Activated CD4-positive, alpha-beta T cell treated with anti-CD3 and anti-CD28 coated beads for 48 hours (primary cell): ENCODE measurements at regions not wholly inside any gene's neighbourhood (a gene's known extent, or its start where the extent isn't known, plus 50 kb on each side); places are given as distances from the start of the nearest gene placed in this dataset.

Experiments used
- DNase-seq: peaks from one replicate; pipeline ENCODE4 v3.0.0-alpha.2; 2020

DNA sequence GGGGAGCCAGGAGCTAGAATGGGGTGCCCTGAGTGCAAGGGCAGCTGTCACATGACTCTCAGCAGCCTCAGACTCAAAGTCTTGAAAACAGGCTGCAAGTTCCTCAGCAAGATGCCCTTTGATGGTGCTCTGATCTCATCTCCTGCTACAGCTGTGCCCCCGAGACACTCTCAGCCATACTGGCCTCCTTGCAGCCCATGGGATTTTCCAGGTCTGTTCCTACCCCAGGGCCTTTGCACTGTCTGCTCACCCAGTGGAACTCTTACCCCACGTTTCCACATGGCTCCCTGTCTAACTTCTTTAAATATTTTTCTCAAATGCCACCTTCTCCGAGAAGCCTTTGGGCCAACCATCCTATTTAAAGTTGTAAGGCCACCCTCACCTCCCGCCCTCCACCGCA, 146.9 kb downstream of the C16orf95 start:
- DNase-seq: no peak

DNA sequence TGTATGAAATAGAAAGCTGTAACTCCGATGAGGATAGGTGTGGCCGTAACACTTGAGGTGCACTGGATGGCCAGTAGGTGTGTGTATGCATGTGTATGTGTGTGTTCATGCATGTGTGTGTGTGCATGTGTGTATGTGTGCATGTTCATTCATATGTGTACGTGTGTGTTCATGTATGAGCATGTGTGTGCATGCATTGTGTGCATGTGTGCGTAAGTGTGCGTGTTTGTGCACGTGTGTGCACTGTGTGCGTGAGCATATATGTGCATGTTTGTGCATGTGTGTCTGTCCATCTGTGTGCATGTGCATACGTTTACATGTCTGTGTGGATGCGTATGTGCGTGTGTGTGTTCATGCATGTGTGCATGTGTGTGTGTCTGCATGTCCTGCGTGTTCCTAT, 145.5 kb downstream of the C16orf95 start:
- DNase-seq: no peak

DNA sequence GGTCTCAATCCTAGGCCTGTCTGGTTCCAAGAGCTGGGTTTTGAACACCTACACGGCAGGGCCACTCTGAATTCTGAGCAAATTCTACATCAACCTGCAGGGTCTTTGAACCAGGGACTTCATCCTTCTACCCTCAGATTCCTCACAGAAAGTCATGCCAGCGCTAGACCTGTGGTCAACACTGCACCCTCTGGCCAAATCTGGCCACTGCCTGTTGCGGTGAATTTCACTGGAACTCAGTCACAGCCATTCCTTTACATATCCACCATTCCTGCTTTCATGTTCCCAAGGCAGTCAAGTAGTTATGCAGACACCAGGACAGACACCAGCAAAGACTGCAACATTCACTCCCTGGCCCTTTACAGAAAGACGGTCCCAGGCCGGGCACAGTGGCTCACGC, 144.6 kb downstream of the C16orf95 start:
- DNase-seq: no peak

DNA sequence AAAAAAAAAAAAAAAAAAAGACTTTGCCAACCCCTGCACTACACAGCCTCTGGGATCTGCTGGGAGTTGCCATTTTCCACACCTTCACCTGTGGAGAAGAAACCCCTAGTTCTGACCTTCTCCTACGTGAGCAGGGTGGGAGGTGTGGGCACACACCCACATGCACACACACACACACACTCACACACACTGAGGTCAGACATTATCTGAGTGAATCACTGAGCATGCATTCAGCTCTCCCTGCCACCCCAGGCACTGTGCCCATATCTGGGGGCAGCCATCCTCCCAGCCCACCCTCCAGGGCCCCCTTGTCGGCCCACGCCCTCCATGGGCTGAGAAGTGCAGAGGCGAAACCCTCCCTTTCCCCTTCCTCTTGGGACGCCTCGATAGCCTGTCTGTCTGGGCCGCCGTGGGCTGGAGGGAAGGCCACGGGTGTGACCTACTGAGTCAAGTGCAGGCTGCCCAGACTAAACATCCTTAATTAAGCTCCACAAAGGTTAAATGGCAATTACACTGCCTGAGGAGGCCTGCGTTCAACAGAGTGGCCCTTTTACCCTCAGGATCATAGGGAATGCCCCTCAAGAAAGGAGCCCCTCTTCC, 143.8 kb downstream of the C16orf95 start:
- DNase-seq: no peak

DNA sequence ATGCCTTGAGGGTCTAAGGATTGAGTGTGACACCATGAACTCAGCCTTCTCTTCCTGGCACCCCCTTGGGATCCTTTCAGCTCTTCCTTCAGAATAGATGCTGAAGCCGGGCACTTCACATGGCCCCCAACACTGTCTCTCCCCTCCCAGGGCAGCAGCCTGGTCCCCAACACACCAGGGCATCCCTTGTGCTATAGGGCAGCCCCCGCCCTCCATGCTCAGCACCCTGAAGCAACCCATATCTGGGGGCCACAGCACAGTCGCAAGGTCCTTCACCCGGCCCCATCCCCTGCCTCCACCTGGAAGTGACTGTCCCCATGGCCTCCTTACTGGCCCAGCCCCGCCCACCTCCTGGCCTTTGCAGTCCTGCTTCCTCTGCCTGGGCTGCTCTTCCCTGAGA, 143.1 kb downstream of the C16orf95 start:
- no peak for DNase-seq

DNA sequence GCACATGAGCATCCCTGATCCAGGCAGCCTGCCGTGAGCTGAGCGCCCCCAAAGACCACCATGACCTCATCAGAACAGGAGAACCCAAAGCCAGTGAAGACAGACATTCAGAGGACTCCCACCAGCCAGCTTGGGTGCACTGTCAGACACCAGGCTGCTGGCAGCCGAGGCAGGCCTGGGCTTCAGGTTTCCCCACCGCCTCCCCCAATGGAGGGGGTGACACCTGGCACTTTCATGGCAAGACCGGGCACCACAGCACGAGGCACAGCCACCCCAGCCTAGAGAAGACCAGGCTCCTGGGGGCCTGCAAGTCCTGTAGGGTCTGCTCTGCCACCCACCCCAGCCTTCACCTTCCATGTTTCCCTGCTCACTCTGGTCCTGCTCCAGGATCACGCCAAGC, 140.5 kb downstream of the C16orf95 start:
- no peak for DNase-seq

DNA sequence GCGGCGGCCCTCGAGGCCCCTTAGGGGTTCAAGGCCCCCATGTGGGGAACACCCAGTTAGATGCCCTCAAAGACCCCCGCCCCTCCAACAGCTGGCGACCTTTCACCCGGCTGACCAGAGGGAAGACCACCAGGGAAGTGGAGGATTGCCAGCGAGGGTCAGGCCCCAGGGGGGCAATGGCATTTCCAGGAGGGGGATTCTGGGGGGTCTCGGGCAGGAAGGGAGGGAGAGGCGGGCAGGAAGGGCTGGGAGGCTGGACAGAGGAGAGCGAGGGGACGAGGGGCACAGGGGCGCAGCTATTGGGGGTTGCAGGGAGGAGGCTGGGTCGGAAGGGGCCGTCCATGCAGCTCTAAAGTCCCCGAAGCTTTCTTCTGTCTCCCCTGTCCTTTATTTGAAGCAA, 139.5 kb downstream of the C16orf95 start:
- DNase-seq: no peak

DNA sequence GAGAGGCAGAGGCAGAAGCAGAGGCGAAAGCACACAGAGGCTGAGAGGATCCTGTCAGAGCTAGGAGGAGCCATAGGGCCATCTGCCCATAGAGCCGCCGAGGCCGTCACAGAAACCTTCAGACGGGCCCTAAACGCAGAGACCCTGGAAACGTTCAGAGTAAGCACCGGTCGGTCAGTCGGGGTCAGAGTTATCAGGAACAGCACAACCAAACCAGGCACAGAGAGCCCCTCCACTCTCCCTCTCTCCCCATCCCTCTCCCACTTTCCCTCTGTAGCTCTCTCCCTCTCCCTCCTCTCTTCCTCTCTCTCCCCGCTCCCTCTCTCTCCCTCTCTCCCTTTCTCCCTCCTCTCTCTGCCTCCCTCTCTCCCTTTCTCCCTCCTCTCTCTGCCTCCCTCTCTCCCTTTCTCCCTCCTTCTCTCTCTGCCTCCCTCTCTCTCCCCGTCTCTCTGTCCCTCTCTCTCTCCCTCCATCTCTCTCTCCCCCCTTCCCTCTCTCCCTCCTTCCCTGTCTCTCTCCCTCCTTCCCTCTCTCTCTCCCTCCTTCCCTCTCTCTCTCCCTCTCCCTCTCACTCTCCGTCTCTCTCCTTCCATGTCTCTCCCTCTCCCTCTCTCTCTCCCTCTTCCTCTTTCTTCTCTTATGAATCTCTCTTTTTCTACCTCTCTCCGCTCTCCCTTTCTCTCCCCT, 138.9 kb downstream of the C16orf95 start:
- DNase-seq: no peak

DNA sequence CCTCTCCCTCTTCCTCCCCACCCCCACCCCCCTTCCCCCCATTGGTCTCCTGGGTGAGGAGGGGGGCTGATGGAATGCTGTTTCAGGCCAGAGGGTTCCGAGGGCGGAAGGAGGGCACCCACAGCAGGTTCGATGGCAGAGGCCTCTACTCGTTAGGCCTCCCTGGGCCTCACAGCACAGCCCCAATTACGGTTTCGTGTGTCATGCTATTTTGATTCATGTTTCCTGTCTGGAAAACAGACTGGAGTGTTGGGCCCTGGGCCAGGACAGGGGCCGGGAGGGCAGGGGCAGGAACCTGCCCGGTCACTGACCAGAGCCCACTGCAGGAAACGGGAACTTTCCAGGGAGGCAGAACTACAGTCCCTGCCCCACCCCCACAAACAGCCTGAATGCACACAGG, 138.2 kb downstream of the C16orf95 start:
- DNase-seq: no peak

DNA sequence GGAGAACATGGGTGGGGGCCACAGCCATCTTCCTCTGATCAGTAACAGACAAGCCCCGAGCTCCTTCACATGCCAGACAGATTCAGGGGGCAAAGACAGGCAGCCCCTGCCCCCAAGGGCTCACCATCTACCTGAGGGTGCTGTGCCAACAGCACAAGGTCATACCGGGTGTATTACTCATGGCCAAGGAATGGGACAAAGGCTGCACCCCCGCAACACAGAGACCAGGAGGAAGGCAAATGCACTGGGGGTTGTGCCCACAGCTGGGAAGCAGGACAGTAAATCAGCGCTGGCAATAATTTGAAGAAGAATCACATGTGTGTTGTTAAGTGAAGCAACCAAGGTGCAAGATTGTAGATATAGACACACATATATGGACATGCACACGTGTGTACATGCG, 137.1 kb downstream of the C16orf95 start:
- DNase-seq: no peak

DNA sequence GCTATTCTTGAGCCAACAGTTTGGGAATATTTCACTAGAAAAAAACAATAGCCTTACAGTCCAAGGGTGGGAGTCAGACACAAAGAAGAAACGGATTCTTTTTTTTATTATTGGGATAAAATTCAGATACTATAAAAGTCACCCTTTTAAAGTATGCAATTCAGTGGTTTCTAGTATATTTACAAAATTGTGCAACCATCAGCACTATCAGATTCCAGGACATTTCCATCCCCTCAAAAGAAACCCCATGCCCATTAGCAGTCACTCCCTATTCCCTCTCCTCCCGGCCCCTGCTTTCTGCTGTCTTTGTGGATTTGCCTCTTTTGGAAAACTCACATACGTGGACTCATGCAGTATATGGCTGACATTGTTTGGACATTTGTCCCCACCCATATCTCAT, 134.4 kb downstream of the C16orf95 start:
- DNase-seq: no peak

DNA sequence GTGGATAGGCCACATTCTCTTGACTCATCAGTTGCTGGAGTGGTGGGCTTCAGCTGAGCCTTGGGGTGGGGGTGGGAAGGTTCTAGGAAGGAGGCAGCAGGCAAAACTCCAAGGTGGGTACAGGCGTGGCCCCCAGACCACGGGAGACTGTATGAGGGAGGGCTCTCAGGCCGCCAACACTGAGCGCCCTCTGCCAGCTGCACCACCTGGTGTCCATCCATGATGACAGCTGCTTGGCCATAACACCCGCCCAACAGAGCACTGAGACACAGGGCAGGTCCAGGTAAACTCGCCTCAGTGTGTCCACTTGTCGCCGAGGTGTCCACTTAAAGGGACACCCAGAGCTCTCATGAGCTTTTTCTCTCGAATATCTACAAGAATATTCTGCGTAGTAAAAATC, 133.5 kb downstream of the C16orf95 start:
- DNase-seq: no peak

DNA sequence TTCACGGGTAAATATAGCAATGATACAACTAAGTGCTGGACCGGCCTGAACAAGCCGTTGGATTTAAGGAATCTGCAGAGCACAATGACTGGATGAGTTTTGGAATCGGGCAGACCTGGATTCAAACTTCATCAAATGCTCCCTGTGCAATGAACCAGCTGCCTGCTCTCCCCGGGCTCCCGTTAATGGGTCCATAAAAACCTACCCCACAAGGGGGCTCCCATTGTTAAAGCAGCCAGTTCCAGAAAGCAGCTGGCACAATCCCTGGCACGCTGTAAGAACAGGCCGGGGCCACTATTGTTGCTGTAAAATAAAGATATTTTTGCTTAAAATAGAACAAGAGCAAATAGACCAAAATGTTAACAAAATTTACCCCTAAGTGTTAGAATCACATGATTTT, 131.9 kb downstream of the C16orf95 start:
- no peak for DNase-seq

DNA sequence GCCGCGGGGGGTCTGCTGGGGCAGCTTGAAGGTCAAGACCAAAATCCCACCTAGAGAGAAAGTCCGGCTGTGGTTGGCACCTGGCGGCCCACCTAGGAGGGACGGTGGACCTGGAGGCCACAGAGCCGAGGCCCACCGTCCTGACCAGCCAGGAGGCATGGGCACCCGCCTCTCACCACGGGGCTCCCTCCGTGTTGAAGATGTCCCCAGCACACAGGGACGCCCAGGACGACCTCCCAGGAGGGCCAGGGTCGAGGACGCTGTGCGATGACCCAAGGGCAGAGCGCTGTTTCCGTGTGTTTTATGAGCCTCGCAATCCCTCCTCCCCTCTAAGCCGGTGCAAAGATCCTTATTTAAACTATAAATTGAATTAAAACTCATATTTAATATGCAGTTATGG, 131.2 kb downstream of the C16orf95 start:
- no peak for DNase-seq

DNA sequence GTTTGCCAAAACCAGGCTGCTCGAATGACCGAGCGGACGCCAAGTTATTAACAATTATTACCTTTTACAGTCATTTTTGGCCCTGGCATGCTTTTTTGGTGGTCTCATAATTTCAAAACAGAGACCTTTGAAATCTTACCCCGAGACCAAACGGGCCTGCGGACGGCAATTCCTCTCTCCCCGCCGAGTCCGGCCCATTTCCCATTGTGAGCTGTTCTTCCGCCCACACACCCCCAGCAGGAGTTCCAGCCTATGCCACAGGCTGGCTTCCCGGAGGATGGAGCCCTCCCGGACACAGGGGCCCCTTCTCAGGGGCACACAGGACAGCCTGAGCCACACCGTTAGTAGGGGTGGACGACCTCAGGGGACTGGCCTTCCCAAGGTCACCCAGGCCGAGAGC, 130.7 kb downstream of the C16orf95 start:
- DNase-seq: no peak

DNA sequence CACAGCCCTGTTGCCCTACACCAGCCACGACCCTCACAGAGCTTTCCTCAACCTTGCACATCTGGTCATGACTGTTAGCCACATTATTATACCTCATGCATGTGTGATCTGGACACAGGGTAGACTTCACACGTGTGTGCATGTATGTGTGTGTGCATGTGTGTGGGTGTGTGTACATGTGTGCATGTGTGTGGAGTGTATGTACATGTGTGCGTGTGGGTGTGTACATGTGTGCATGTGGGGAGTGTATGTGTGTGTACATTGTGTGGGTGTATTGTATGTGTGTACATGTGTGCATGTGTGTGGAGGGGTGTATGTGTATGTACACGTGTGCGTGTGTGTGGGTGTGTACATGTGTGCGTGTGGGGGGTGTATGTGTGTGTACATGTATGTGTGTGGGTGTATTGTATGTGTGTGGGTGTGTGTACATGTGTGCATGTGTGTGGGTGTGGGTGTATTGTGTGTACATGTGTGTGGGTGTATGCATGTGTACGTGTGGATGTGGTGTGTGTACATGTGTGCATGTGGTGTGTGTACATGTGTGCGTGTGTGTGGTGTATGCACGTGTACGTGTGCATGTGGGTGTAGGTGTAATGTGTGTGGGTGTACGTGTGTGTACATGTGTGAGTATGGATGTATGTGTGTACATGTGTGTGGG, 130.2 kb downstream of the C16orf95 start:
- DNase-seq: no peak

DNA sequence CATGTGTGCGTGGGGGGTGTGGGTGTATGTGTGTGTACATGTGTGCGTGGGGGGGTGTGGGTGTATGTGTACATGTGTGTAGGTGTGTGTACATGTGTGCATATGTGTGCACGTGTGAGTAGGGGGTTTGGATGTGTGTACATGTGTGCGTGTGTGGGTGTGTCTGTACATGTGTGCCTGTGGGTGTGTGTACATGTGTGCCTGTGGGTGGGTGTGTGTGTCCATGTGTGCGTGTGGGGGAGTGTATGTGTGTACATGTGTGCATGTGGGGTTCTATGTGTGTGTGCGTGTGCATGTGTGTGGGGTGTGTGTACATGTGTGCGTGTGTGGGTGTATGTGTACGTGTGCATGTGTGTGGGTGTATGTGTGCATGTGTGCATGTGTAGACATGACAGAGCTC, 129.1 kb downstream of the C16orf95 start:
- no peak for DNase-seq

DNA sequence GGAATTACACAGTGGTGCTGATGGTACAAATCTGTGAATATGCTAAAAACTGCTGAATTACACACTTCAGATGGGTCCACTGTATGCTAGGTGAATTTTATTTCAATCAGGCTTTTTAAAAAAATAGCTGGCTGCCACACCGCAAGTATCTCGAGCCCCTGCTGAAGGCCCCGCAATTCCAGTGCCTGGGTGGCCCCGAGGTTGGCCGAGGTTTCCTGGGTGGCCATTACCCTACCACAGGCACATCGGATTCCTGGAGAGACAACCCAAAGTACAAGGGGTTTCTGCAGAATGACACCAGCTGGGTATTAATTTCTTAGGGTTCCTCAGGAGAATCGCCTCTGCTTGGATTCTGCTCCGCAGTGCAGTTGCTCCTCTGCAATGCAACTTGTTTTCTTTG, 127.8 kb downstream of the C16orf95 start:
- DNase-seq: no peak

DNA sequence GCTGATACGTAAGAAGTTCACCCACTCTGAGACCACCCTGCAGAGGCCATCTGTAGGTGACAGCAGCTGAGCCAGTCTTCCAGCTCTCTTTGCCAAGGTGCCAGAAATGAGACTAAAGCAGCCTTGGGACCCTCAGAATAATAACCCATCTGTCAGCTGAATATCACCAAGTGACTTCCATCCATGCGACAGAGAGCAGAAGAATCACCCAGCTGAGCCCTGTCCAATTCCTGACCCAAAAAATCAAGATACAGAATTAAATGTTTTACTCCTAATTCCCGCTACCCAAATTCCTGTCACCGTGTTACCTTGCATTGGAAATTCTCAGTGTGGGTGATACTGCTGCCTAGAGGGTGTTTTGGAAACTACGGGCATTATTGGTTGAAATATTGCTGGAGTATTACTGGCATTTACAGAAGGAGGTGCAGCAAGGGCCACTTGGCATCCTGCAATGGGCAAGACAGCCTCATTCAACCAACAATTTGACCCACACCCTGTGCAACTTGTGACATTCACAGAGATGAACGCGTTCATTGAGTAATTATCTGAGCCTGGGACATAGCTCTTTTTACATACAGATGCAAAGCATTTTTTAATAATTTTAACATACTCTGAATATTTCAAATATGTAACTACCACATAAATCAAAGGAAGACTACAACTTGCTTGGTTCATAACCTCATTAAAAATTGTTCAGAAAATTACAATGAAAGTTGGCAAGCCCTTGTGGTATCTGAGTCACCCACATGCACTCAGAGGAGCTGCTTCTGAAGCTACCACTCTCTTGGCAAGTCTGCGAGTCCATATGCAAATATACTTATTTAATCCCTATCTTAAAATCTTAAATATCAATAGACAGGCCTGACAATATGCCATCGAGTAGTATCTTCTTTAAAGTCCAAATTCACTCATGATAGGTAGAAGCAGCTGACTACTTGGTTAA, 126.6 kb downstream of the C16orf95 start:
- DNase-seq: no peak

DNA sequence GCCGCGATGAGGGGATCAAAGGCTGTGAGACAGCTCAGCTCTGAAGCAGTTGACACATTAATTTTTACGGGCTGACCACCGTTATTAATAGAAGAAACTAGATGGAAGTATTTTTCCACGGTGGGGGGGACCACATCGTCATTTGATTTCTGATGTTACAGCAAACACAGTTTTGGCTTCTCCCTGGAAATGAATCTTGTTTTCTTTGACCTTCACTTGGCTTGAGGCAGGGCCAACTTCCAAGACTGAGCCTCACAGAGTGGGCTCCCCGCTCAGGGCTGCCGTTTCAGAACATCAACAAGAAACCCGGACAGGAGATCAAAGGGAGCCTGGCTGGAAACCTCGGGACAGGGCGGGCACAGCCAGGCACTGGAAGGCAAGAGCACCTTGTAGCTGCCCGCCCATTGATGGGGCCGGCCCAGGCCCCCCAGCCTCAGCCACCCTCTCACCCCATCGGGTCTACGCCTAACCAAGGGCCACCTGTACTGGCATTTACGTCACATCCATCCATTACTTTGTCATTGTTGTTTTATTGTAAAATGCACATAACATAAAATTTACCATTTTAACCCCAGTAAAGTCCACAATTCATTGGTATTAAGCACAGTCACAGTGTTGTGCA, 124.6 kb downstream of the C16orf95 start:
- DNase-seq: no peak

DNA sequence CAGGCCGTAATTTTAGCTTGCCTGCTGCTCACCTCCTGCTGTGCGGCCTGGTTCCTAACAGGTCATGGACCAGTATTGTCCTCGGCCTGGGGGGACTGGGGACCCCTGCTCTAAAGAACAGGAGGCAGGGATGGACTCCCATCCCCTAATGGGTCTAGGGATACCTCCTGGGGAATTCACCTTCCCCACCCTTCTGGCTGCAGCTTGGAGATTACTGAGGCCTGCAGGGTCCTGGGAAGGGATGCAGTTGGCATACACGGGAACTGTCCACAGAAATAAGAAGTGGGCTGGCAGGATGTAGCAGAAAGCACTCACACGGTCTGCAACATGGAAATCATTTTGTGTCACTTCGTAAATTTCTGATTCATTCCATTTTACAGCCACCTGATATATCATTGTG, 123.0 kb downstream of the C16orf95 start:
- DNase-seq: no peak

DNA sequence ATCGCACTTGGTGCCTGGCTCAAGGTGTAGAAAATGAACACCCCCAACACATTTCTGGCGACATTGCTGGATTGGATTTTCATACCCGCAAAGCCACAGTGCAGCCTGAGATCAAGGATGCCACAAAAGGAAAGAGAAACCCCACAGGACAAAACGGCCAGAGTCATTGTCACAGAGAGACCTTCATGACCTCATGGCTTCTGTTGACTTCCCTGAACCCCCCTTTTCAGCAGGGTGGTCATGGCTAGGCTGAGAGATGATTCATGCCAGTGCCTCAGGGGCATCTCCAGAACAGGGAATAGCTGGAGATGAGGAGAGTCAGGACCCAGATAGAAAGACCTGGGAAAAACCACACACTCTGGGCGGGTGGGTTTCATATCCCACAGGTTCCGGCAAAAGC, 122.0 kb downstream of the C16orf95 start:
- no peak for DNase-seq

DNA sequence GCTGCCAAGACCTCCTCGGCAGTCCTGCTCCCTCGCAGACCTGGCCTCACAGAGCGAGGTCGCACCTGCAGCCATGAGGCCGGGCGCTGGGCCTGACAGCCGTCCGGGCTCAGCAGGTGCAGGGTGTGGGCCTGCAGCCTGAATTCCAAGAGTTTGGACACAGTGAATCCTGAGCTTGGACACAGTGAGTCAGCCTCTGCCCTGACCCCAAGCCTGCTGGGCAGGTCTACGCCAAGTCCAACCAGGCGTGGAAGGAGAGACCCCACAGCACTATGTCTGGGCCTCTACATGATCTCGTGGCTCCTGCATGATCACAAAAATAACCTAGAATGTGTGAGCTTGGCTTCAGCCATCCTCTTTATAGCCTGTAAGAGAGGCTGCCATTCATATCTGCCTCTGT, 121.0 kb downstream of the C16orf95 start:
- no peak for DNase-seq
